HG03175 (cell line): ENCODE measurements at regions not wholly inside any gene's neighbourhood (a gene's known extent, or its start where the extent isn't known, plus 50 kb on each side); places are given as distances from the start of the nearest gene placed in this dataset.
A peak's percentile ranks its signal among the peaks of the same experiment; 100 is the strongest.

Source experiments
- ATAC-seq: cut with Tn5 transposase; IDR thresholded peaks from one replicate; pipeline ENCODE4 v1.9.1; 2021; ENCODE audit warnings: mild to moderate bottlenecking, moderate library complexity; ENCODE audit not compliant: unreplicated experiment

DNA sequence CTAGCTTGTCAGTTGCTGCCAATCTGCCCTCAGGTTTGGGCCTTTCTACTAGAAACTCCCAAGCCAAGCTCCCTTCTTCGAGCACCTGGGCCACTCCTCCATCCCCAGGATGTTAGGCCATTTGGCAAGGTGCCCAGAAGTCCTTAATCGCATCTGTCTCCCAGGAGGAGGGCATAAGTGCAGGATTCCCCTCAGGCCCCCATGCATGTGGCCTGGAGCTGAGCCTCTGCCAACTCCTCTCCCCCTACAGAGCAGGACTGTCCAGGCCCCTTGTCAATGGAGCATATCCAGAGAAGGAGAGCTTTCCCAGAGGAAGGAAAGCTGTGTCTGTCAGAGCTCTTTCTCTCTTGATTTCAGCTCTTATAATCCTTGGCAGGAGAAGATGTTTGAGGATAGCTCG lies 182.6 kb upstream of the ROPN1 start:
- no peak for ATAC-seq

- no peak for ATAC-seq
Observed at GRCh38 chr3:124174910-124175874, 183.3 kb upstream of the ROPN1 start.

DNA sequence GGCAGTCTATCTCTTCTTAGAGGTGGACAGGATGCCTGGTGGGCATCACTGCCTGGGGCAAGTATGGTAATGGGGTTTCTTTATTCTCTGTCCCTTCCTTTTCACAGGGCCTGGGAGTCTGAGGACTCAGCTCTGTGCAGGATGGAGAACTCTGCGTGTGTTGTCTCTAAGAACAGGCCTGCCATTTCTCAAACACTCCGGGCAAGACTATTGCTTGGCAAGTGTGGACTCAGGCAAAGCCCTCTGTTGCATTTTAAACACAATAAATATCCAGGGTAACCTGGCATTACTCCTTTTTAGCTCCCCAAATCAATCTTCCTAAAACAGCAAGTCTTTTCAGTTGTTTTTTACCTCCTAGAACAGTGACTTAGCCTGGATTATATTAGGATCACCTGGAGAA lies 185.1 kb upstream of the ROPN1 start:
- ATAC-seq: no peak

GRCh38 chr3:124178531-124178930 lies 186.6 kb upstream of the ROPN1 start:
- no peak for ATAC-seq

GRCh38 chr3:124200407-124200806 lies 208.5 kb upstream of the ROPN1 start:
- ATAC-seq: no peak

GRCh38 chr3:124201226-124201625 lies 209.3 kb upstream of the ROPN1 start:
- ATAC-seq: no peak

GRCh38 chr3:124201786-124202185 lies 209.9 kb upstream of the ROPN1 start:
- ATAC-seq: no peak

DNA sequence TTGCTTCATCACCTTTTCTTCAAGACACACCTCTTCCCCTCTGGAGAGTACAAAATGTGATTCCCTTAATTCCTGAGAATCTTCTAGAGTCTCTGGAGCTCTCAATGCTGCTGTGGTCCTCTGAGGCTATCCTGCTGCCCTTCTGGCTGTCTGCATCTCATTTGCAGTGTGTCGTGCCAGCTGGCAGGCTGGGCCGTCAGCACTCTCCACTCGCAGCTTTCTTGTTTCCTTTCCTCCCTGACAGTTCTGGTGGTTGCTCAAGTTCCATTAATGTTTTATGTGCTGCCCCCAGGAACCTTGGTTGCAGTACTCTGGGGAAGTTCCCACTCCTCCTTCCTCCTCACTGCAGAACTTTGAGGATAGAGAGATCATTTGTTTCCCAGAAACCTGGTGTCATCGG lies 210.8 kb upstream of the ROPN1 start:
- no peak for ATAC-seq

GRCh38 chr3:124203292-124203691 lies 211.4 kb upstream of the ROPN1 start:
- no peak for ATAC-seq

- ATAC-seq: no peak
Observed at GRCh38 chr3:124206225-124207055, 214.5 kb upstream of the ROPN1 start.

GRCh38 chr3:124207077-124207476 lies 215.2 kb upstream of the ROPN1 start:
- ATAC-seq: no peak

DNA sequence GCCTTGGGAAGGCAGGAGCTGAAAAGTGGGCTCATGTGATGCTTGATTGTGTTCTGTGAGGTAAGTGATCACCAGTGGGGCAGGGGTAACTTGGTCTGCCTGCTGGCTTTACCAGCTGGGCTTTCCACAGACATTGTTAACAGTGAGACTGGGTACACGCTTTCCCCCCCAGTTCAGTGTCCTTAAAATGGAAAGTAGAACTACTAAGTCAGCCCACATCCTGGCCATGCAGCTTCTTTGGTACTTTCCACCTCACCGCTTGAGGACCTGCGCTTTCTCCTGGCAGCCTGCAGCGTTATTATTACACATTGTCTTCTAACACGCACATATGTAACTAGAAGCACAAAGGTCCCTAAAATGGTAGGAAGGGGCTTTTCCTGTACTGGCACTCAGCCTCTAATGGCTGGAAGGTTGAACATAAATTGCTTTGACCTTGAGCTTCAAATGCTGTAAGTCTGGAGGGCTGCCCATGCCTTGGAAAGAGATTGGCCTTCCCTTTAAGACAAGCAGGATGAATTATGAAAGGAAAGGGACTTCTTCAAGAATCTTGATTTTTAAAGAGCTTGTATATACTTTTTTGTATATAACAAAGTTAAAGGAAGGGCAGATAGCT lies 216.1 kb upstream of the ROPN1 start:
- ATAC-seq: peak; percentile 75

DNA sequence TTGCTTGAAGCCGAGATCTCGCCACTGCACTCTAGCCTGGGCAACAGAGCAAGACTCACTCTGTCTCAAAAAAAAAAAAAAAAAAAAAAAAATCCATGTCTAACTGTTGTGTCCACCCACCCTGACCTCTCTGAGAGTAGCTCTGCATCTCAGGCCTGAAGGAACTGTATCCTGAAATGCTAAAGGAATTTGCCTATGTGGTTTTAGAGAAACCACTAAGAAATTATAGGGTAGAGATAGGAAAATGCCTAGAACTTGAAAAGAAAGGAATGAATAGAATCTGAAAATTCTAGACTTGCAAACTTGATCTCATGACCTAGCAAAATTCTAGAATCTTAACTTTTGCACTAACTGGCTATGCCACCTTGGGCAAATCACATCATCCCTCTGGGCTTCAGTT lies 217.5 kb upstream of the ROPN1 start:
- ATAC-seq: no peak

- no peak for ATAC-seq
Observed at GRCh38 chr3:124210899-124211298, 219.0 kb upstream of the ROPN1 start.

- ATAC-seq: no peak
Observed at GRCh38 chr3:124213641-124214040, 221.7 kb upstream of the ROPN1 start.

GRCh38 chr3:124217542-124217941 lies 225.6 kb upstream of the ROPN1 start:
- ATAC-seq: no peak

DNA sequence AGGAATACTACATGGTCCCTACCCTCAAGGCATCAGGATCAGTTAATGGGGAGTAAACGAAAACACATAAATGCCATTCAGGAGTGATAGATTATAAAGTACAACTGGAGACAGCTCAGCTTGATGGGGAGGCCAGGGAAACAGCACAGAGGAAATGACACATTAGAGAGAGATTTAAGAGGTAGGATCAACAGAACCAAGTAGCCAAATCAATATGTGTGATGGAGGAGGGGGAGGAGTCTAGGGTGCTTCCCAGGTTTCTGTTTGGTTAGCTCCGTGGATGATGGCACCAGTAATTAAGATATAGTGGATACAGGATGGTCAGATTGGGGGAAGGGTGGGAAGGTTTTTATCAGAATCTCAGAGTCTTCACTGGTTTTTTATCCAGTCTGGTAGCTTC lies 229.5 kb upstream of the ROPN1 start:
- ATAC-seq: no peak

DNA sequence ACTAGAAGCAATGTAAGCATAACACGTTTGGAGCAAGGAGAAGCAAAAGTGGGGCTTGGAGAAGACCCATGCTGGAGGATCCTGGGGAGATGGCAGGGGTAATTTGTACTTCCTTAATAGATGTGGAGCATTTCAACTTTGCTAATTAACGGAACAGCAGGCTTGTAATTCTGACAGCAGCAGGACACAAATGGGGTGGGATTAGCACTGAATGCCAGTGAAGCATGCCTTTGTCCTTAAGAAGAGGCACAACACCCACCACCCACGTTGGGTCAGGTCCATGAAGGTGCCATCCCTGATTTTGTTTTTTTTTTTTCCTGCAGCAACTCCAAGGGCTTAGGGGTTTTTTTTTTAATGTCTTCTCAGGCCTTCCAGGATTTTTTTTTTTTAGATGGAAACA lies 231.9 kb upstream of the ROPN1 start:
- no peak for ATAC-seq

DNA sequence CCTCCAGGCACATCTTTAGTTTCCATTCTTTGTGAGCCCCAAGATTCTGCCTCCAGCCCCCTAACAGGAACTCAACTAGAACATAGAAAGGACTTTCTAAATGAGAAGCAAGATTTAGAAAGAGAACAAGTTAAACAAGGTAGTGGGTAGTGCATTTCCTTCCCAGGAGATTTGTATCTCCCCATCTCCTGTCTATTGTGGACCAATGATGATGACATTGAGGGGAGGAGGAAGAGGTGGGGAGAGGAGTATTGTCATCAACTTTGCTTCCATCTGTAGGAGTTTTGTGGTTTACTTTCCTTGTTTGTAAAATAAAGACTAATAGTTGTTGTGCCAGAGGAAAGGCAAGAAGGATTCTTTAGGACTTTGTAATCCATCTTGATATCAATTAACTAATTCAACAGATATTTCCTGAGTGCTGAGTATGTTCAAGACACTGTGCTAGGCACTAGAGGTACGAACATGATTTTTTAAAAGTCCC lies 235.3 kb upstream of the ROPN1 start:
- ATAC-seq: no peak

- no peak for ATAC-seq
Observed at GRCh38 chr3:124229420-124229819, 237.5 kb upstream of the ROPN1 start.

- ATAC-seq: no peak
Observed at GRCh38 chr3:124229836-124230235, 237.9 kb upstream of the ROPN1 start.
